SK-N-SH (cell line): ENCODE measurements at regions not wholly inside any gene's neighbourhood (a gene's known extent, or its start where the extent isn't known, plus 50 kb on each side); places are given as distances from the start of the nearest gene placed in this dataset.

Experiments
- CTCF ChIP-seq: fragments of 200-600 bp; sonication (generic); IDR thresholded peaks from 2 replicates; pipeline ENCODE4 v1.6.1; 2017; ENCODE audit warnings: antibody characterized with exemption, mild to moderate bottlenecking, moderate library complexity
- FOXJ3 ChIP-seq: sonication (generic); formaldehyde crosslinking; IDR thresholded peaks from 2 replicates; pipeline ENCODE4 v1.5.1; 2020; ENCODE audit warnings: mild to moderate bottlenecking, missing genetic modification reagents
- TF ChIP-seq, protein P1 (sequence below): IDR thresholded peaks from 2 replicates; pipeline ENCODE4 v1.6.1; 2012; ENCODE audit warnings: mild to moderate bottlenecking, low read depth, low read length, moderate library complexity

DNA sequence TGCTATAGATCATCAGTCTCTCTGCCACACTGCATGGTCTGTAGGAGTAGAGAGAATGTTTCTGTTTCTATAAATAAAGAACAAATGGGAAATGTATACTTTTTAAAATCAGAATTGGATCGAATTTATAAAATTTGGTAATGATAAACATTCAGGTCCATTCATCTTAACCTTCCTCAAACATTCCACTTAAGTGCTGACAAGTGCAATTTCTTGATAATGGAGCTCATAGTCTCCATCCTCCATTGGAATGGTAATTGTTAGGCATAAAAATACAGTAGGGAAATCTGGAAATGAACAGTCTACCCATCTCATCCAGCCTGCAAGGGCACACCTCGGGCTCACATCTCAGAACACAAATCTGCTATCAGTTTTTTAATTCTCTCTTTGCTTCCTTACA lies 122.6 kb upstream of the PACRGL start:
- TF ChIP-seq, protein P1, sequence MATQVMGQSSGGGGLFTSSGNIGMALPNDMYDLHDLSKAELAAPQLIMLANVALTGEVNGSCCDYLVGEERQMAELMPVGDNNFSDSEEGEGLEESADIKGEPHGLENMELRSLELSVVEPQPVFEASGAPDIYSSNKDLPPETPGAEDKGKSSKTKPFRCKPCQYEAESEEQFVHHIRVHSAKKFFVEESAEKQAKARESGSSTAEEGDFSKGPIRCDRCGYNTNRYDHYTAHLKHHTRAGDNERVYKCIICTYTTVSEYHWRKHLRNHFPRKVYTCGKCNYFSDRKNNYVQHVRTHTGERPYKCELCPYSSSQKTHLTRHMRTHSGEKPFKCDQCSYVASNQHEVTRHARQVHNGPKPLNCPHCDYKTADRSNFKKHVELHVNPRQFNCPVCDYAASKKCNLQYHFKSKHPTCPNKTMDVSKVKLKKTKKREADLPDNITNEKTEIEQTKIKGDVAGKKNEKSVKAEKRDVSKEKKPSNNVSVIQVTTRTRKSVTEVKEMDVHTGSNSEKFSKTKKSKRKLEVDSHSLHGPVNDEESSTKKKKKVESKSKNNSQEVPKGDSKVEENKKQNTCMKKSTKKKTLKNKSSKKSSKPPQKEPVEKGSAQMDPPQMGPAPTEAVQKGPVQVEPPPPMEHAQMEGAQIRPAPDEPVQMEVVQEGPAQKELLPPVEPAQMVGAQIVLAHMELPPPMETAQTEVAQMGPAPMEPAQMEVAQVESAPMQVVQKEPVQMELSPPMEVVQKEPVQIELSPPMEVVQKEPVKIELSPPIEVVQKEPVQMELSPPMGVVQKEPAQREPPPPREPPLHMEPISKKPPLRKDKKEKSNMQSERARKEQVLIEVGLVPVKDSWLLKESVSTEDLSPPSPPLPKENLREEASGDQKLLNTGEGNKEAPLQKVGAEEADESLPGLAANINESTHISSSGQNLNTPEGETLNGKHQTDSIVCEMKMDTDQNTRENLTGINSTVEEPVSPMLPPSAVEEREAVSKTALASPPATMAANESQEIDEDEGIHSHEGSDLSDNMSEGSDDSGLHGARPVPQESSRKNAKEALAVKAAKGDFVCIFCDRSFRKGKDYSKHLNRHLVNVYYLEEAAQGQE = no peak
- TF ChIP-seq CTCF (no peak), FOXJ3 (no peak)
